KOPT-K1 (cell line): ENCODE measurements at regions not wholly inside any gene's neighbourhood (a gene's known extent, or its start where the extent isn't known, plus 50 kb on each side); places are given as distances from the start of the nearest gene placed in this dataset.
"Not testable (repeated sequence)": the region's sequence is repeated elsewhere in the genome, so short reads cannot be mapped to it uniquely, and the experiment has no call there.

Experiments used
- H3K27ac ChIP-seq: fragments of 200-600 bp; sonication (generic); 2 replicates; pipeline ENCODE4 v1.5.1; 2016; ENCODE audit warnings: antibody characterized with exemption, mild to moderate bottlenecking, low read depth, low read length; ENCODE audit not compliant: poor library complexity, severe bottlenecking
- H3K36me3 ChIP-seq: fragments of 200-600 bp; sonication (generic); 2 replicates; pipeline ENCODE4 v1.5.1; 2017; ENCODE audit warnings: antibody characterized with exemption, mild to moderate bottlenecking, low read length, moderate library complexity; ENCODE audit not compliant: insufficient read depth
- H3K9me3 ChIP-seq: fragments of 200-600 bp; sonication (generic); 2 replicates; pipeline ENCODE4 v1.5.1; 2017; ENCODE audit warnings: antibody characterized with exemption, low read length, mild to moderate bottlenecking; ENCODE audit not compliant: insufficient read depth, poor library complexity, severe bottlenecking

DNA sequence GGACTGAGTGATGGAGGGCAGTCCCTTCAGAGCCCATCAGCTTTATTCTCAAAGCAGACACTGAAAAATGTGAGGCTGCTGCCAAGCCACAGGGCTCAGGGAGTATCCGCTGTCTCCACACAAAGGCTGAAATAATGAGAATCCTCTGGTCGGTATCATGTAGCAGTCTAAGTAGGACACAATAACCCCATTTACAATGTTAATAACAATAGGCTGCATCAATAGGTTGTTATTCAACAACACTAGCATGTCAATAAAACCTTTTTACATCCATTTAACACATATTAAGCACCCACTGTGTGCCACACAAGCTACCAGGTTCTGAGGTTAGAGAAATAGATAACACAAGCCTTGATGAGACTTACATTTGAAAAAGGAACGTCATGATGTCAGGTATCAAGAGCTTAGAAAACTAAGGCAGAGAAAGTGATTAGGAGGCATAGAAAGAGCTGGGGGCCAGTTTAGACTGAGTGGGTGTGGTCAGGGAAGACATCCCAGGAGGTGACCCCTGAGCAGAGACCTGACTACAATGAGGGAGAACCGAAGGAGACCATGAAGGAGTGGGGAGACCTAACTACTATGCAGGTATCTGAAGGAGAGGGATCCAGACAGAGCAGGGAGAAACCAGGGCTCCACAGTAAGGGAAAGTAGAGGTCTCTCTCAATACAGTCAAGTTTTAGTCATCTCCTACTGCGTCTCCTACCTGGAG lies 140.1 kb upstream of the GRIA1 start:
- Histone ChIP-seq H3K9me3 (no peaks in the 10 kb centered on the region), H3K27ac (no peak overlapping the region), H3K36me3 (no peaks in the 10 kb centered on the region)

DNA sequence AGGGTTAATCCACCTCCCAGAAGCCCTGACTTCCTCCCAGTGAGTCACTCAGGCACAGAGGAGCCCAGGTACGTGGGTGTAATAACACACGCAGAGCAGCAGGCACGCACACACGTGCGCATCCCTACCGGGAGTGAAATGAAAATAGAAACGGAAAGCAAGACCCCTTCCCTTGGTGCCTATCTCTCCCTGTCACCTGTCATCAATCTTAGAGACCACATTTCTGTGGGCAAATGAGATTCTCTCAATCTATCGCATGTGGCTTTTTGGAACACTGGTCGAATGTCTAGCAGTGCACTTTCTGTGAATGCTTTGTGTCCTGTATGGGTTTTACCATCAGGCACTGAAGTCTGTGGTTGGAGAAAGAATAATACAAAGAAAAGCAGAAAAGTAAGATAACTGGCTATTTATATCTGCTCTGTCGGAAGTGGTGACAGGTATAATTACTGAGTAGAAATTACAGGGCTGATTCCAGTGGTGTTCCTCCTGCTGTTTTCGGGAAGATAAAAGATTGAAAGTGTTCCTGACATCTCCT lies 137.7 kb upstream of the GRIA1 start:
- Histone ChIP-seq H3K36me3 (no peaks in the 10 kb centered on the region), H3K9me3 (no peaks in the 10 kb centered on the region), H3K27ac (no peak overlapping the region)

- no peaks in the 10 kb centered on the region for H3K9me3 ChIP-seq
- peak overlapping the region; percentile 26 for H3K27ac ChIP-seq
- no peaks in the 10 kb centered on the region for H3K36me3 ChIP-seq
Observed at GRCh38 chr5:153357493-153358112, 132.9 kb upstream of the GRIA1 start.

DNA sequence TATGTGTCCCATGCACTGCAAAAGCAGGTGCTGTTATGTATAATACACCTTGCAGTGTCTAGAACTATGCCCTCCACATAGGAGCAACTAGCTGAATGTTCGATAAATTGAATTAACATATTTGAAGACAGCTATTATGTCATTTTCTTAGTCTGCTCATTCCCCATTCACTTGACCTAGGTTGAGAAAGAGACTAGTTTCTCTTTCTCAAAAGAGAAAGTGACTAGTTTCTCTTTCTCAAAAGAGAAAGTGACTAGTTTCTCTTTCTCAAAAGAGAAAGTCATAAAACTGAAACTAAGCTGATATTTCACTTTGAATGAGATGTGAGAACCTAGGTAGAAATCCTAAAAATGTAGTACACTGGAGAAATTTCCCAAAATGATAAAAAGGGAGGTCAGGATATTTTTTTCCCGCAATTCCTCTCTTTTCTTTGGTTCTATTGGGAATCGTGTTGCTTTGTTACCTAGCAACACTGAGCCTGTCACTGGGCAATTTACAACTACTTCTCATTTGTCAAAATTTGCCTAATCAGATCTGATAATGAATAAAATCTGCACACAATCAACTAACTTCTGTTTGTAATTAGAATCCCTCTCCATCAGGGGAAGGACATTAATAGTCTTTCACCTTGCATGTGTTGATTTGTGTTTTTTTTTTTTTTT lies 132.0 kb upstream of the GRIA1 start:
- no peaks in the 10 kb centered on the region for H3K36me3 ChIP-seq
- peak overlapping the region; percentile 26 for H3K27ac ChIP-seq
- no peaks in the 10 kb centered on the region for H3K9me3 ChIP-seq

DNA sequence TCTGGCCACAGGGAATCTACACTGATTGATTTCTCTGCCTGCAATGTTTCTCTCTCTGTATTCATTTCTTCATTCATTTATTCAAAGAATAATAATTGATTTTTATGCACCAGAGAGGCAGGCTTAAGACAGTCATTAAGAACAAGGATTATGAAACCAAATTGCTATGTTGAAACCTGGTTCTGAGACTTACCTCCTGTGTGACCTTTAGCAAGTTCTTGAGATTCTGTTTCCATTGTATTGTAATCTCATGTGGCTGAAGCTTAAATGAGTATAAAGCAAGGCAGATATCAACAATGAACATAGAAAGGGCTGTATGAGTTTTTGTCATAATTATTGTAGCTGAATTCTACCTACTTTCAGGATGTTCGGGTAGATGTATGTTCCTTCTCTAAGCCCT lies 129.6 kb upstream of the GRIA1 start:
- no peaks in the 10 kb centered on the region for H3K36me3 ChIP-seq
- H3K9me3 ChIP-seq: no peaks in the 10 kb centered on the region
- no peak overlapping the region for H3K27ac ChIP-seq

DNA sequence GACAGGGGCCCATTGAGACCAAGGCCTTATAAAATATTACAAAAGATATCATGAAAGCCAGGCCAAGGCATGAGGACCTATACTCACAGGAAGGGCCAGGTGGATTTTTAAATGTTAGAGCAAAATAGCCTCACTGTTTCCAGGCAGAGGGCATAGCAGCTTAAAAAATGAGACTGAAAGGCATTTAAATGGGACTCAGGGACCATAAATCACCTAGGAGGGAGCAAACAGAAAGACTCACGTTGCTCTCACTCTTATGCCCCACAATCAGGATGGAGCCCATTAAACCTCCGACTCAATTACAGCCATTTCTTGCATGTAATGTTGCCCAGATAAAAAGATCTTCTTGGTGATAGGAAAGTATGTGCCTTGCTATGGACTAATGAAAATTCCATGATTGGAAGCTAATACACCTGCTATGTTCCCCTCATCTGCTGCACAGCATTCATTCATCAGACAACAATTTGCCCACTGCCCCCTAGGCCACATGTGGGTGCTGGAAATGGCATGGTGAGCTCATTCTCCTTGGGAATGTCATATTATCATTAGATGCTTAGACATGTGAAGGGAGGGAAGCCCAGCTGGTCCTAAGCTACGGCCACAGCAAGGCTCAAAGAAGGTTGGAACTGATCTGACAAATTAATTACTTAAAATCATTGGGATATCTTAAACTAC lies 128.6 kb upstream of the GRIA1 start:
- H3K27ac ChIP-seq: no peak overlapping the region
- no peaks in the 10 kb centered on the region for H3K36me3 ChIP-seq
- H3K9me3 ChIP-seq: no peaks in the 10 kb centered on the region

DNA sequence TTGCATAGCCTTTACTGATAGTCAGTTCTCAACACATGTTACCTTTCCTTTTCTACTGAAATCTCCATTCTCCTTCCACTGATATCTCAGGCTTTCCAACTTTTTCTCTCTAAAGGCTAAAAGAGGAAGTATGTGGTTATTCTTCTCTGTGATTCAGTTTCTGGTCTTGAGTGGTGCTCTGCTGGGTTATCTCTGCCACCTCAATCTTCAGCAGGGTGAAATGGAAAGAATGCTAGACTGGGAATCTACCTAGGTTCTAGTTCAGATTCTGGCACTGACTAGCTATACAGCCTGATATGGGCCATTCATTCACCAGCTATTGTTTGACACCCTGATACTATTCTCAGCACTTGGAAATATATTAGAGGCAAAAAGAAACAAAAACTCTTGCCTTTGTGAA lies 124.9 kb upstream of the GRIA1 start:
- Histone ChIP-seq H3K36me3 (no peaks in the 10 kb centered on the region), H3K27ac (no peak overlapping the region)

GRCh38 chr5:153367466-153367865 lies 123.0 kb upstream of the GRIA1 start:
- Histone ChIP-seq H3K36me3 (no peaks in the 10 kb centered on the region), H3K27ac (no peak overlapping the region), H3K9me3 (no peaks in the 10 kb centered on the region)

More for the DNA sequence above, 124.9 kb upstream of the GRIA1 start:
- no peaks in the 10 kb centered on the region for H3K9me3 ChIP-seq

GRCh38 chr5:153372425-153373129 lies 117.9 kb upstream of the GRIA1 start:
- no peaks in the 10 kb centered on the region for H3K36me3 ChIP-seq
- no peaks in the 10 kb centered on the region for H3K9me3 ChIP-seq
- no peak overlapping the region for H3K27ac ChIP-seq

- Histone ChIP-seq H3K27ac (no peak overlapping the region), H3K36me3 (no peaks in the 10 kb centered on the region), H3K9me3 (no peaks in the 10 kb centered on the region)
Observed at GRCh38 chr5:153373130-153373498, 117.4 kb upstream of the GRIA1 start.

- not testable (repeated sequence) for H3K9me3 ChIP-seq, H3K36me3 ChIP-seq, H3K27ac ChIP-seq
Observed at GRCh38 chr5:153381630-153382029, 108.8 kb upstream of the GRIA1 start.

DNA sequence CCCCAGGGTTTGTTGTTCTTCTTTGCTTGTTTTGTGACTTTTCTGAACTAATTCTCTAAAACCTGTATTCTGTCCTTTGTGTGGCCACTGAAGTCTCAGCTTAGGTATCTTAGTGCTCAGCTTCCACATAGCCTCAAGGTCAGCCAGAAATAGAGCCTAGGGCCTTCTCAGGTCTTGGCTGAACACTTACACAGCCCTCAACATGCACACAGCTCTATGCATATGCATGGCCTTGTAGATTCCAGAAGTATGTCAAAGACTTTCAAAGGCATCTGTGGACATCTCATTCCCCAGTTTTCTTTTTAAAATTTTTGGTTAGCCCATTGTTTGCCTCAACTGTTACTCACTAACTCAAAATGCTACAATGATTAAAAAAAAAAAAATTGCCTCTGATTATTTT lies 99.9 kb upstream of the GRIA1 start:
- H3K9me3 ChIP-seq: no peaks in the 10 kb centered on the region
- H3K27ac ChIP-seq: no peak overlapping the region
- H3K36me3 ChIP-seq: no peaks in the 10 kb centered on the region

GRCh38 chr5:153399595-153399994 lies 90.9 kb upstream of the GRIA1 start:
- H3K36me3 ChIP-seq: no peaks in the 10 kb centered on the region
- no peak overlapping the region for H3K27ac ChIP-seq
- H3K9me3 ChIP-seq: no peaks in the 10 kb centered on the region

- Histone ChIP-seq H3K27ac (no peak overlapping the region), H3K9me3 (no peaks in the 10 kb centered on the region), H3K36me3 (no peaks in the 10 kb centered on the region)
Observed at GRCh38 chr5:153400931-153401330, 89.5 kb upstream of the GRIA1 start.

- Histone ChIP-seq H3K9me3 (no peaks in the 10 kb centered on the region), H3K36me3 (no peaks in the 10 kb centered on the region), H3K27ac (no peak overlapping the region)
Observed at GRCh38 chr5:153402550-153402949, 87.9 kb upstream of the GRIA1 start.
